GM21447 (cell line): ENCODE measurements at regions not wholly inside any gene's neighbourhood (a gene's known extent, or its start where the extent isn't known, plus 50 kb on each side); places are given as distances from the start of the nearest gene placed in this dataset.
A peak's percentile ranks its signal among the peaks of the same experiment; 100 is the strongest.

Source experiments
- ATAC-seq: cut with Tn5 transposase; IDR thresholded peaks from one replicate; pipeline ENCODE4 v1.9.1; 2021; ENCODE audit not compliant: unreplicated experiment

- no peak for ATAC-seq
These were observed 380.8 kb downstream of the BCOR start for GRCh38 chrX:39716802-39717540.

DNA sequence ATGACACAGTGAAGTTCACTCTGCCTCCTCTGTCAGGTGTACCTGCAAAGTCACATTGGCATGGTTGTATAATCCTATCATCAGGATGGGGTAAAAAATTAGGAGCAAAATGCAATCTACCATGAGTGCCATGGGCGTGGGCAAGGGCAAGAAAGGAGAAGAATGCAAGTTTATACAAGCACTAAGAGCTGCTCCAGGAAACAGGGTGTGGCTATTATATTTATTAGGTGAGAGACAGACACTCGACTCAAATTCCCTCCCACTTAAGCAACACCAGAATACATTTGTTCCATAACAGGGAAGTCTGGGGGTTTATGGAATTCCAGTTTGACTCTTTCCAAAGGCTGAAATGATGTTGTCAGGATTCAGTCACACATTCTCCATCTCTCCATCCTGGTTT is 378.8 kb downstream of the BCOR start:
- no peak for ATAC-seq

GRCh38 chrX:39720945-39721344 is 376.8 kb downstream of the BCOR start:
- no peak for ATAC-seq

GRCh38 chrX:39721566-39722279 is 376.0 kb downstream of the BCOR start:
- ATAC-seq, result no peak

DNA sequence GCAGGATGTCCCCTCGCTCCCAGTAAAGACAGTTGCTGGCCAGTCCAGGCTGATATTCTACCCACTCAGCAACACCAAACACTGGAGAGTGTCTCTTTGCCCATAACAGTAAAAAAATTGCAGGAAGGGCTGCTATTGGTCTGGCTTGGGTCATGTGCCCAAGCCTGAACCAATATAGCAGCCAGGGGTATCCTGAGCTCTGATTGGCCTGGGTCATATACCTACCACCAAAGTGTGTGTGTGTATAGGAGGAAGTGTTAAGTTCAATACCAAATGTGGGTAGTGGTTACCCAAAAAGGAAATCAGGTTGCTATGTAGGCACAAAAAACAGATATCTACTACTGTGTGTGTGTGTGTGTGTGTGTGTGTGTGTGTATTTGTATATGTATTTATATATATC is 373.2 kb downstream of the BCOR start:
- no peak for ATAC-seq

DNA sequence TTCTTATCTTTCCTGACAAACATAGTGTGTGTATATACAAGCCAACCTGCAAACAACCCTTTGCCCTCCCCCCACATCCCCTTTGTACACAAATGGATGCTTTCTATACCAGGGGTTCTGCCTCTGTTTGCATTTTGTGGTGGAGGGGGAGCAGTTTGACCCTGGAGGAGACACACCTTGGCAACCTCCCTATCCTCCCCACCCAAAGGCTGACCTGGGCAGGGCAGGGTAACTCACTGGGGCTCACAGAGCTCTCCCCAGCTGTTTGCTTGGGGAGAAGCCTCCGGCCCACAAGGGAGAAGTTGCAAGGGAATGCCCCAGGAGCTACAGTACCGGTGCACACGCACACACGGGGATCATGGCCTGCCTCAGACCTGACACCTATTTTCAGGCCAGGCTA is 372.6 kb downstream of the BCOR start:
- no peak for ATAC-seq

DNA sequence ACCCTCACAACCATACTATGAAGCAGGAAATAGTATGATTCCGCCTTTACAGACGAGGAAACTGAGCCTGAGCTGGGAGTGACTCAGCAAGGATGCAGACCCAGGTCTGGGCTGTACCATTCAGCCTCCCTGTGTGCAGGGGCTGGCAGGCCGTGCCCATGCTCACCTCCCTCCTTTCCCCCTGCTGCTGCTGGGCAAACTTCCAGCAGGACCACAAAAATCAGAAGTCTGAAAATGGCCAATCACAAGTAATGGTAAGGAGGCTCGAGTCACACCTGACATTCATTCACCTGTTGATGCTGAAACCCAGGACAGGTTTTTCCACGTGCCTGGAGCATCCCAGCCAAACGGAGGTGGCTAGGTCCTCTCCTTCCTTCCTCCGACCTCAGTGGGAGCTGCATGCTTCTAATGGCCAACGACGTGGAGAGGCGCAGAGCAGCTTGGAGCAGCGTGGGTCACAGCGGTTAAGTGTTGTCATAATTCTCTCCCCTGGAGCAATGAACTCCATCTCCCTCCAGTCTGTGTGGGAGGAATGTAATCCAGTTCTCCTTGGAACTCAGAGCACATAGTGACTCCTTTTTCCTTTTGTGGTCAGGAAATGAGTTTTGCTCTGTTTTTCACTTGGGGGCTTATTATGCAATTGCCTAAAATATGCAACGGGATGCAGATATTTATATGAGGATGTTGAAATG is 371.7 kb downstream of the BCOR start:
- ATAC-seq, result no peak

DNA sequence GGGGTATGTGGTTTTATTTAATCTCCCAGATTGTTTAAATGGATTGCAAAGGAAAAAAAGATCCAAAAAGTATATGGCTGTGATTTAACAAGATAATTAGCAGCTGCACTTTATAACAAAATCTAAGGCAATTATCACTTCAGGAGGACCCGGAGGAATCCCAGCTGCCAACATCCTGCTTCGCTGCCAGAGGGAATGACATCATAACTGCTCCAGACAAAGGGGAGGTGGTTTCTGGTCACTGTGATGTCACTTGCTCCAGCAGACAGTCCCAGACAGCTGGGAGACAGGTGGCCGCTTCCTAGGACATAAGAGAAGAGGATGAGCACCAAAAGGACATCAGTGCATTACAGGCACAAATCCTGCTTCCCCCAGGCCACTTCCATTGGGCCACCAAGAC is 371.0 kb downstream of the BCOR start:
- no peak for ATAC-seq

DNA sequence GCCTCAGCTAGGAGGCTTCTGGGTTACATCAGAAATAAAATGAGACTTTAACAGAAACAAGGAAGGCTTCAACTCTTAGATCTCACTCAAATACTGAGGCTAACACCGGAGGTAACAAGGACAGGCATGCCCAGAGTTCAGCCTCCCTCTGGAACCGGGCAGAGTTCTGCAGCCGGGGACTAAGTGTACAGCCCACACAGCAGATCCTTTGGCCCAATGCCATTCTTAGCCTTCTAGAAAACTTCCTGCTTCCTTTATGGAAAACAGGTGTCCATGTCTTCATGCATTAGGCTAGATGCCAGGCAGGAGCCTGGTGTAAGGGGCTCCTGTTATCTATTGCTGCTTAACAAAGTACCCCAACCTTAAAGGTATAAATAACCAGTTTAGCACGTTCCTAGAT is 369.7 kb downstream of the BCOR start:
- ATAC-seq, result no peak

DNA sequence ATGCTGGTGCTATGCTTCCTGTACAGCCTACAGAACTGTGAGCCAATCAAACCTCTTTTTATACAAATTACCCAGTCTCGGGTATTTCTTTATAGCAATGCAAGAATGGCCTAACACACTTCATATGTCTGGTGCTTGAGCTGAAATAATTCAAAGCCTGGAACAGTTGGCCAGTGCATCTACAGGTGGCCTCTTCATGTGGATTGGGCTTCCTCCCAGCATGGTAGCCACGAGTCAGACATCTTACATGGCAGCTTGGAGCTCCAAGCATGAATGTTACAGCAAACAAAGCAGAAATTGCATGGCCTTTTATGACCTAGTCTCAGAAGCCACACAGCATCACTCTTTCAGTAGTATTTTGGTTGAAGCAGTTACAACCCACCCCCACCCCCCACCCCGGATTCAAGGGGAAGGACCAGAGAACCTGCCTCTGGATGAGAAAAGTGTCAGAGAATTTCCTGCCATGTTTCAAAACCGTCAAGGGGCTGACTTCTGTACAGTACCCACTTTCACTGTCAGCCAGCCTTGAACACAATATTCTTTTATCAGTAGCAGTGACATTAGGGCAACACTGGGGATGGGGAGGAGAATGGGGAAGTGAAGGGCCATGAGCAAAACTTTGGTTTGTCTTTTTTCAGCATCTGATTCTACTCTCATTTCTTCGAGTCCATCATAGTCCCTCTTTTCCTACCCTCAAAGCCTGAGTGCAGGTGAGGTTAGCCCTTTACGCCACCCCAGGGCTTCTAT is 368.7 kb downstream of the BCOR start:
- no peak for ATAC-seq

GRCh38 chrX:39729981-39730661 is 367.6 kb downstream of the BCOR start:
- no peak for ATAC-seq

DNA sequence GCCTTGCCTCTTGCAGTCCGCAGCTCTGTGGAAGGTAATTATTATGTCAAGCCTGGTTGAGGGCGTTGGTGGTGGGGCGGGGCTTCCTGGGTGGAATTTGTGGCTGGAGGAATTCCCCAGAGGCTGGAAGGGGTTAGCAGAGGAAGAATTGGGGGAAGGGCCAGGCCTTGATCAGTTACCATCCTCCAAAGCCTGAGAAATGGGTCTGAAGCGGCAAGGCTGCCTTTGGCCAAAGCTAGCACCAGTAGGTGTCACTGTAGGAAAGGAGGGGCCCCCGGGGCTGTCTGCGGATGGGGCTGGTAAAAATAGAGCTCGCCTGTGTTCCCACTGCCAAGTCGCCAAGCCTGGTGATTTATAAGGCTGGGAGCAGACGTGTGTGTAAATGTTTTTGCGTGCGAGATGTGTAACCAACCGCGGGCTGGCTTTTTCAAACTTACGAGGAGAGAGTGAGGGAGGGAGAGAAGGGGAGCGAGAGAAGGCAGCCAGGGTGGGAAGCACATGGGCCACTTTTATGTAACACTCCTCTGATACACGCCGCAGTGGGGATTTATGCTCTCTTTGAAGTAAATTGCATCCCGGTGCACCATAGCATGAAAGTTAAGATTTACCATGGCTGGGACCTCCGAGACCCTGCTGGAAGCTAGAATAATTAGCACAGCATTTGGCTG is 367.0 kb downstream of the BCOR start:
- peak; percentile 58 for ATAC-seq

DNA sequence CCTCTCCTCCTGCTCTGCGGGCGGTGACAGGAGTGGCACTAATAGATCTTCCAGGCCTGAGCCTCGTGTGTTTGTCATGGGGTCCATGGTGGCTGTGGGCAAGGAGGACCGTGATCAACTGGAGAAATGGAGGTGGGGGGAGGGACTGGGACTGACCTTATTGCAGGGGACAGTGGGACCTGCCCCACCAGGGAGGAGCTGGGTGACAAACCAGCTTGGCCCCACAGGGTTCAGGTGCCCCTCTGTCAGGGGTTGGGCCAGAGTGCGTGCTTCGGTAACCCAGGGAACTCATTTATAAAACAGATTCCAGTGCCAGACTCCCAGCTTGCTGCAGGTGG is 366.5 kb downstream of the BCOR start:
- ATAC-seq, result no peak

- no peak for ATAC-seq
These were observed 366.0 kb downstream of the BCOR start for GRCh38 chrX:39731735-39732134.

DNA sequence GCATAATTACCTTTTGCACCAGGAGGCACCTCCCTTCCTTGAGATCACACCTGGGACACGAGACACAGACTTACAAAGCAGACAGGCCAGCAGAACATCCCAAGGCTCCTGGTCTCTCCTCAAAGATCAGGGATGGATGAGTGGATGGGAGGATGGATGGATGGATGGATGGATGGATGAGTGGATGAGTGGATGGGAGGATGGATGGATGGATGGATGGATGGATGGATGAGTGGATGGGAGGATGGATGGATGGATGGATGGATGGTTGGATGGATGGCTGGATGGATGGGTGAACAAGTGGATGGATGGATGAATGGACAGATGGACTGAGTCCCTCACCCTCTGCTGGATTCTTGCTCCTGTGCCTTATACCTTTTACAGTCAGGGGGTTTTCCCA is 364.0 kb downstream of the BCOR start:
- ATAC-seq, result no peak

DNA sequence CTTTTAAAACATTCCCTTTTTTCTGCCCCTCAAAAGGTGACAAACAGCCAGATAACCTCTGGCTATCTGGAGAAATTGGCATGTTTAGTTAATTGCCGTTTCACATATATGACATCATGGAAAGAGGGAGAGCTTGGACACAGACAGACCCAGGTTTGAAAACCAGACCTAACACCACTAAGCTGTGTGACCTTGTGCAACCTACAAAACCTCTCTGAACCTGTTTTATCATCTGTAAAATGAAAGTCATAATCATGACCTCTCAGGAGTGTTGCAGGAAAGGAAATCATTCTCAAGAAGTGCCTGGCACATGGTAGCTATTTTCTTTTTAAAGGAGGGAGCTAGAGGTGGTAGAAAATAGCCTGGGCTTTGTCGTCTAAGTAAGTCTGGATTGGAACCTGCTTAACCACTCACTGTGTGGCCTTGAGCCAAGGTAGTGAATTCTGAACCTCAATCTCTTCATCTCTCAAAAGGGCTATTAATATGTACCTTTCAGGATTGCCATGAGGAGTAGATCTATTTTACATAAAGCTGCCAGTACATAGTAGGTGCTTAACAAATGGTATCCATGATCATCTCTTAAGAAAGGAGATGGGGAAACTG is 363.5 kb downstream of the BCOR start:
- no peak for ATAC-seq

DNA sequence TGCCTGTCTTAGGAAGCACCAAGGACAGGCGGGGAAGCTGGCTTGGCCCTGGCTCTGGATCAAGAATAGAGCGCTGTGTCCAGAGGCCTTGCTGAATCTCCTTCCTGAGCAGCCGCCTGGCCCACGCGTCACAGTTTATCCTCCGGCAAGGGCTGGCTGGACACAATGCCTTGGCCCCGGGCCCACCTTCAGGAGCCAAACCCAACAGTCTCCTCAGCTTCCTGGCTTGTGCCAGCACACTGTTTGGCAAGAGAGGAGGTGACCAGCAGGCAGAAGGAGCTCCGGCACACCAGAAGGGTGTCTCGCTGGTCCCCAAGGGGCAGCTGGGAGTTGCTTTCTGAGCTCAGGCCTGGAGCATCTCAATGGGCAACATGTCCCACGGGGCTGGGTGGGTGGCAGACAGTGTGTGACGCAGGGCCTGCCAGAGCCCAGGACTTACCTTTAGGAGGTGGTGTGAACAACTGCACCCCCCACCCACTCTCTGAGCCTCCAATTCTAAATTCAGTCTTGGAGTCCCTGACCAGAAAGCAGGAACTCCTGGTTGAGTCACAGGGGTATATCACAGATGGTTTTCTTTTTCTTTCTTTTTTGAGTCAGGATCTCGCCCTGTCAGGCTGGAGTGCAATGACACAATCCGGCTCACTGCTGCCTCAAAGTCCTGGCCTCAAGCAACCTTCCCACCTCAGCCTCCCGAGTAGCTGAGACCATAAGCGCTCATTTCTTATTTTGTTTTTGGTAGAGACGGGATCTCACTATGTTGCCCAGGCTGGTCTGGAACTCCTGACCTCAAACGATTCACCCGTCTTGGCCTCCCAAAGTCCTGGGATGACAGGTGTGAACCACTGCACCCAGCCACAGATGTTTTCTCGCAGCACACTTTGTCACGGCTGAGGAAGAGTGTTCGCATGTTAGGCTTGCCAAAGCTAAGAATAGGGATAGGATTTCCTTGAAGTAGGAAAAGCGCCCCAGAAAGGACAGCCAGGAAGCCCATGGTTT is 361.2 kb downstream of the BCOR start:
- no peak for ATAC-seq

- ATAC-seq, result no peak
These were observed 358.2 kb downstream of the BCOR start for GRCh38 chrX:39739585-39739984.

- no peak for ATAC-seq
These were observed 357.7 kb downstream of the BCOR start for GRCh38 chrX:39740078-39740477.
